ENCODE measurements at regions not wholly inside any gene's neighbourhood (a gene's known extent, or its start where the extent isn't known, plus 50 kb on each side); places are given as distances from the start of the nearest gene placed in this dataset.

DNA sequence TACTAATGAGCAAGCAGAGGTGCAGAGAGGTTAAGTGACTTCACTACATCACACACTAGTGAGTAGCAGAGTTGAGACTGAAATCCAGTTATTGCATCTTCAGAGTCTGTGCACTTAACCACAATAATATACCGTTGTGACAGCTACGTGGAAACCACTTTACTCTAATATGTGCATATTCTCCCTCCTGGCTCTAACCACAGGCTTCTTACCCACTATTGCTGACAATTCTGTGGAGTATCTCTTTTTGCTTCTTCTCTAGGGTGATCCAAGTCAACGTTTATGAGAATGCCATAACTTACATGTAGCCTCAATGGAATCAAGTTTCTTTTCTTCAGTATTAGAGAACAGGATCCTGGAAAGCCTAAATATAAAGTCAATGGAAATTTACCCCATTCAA, 64.2 kb upstream of the MEOX2 start:
- H3K4me3 Mint-ChIP-seq = peak overlapping the region; percentile 73
- peaks cover 61% of the 10 kb centered on the region for H3K4me1 Mint-ChIP-seq (ENCODE audit: low read depth)
- no peaks in the 10 kb centered on the region for H3K9me3 Mint-ChIP-seq
- H3K27me3 Mint-ChIP-seq (ENCODE audit: insufficient read depth) = no peaks in the 10 kb centered on the region
- DNase-seq = no peak
- H3K36me3 Mint-ChIP-seq (ENCODE audit: low read depth) = no peaks in the 10 kb centered on the region
- peak overlapping the region; percentile 70 for H3K27ac Mint-ChIP-seq
- TF ChIP-seq, protein P1, sequence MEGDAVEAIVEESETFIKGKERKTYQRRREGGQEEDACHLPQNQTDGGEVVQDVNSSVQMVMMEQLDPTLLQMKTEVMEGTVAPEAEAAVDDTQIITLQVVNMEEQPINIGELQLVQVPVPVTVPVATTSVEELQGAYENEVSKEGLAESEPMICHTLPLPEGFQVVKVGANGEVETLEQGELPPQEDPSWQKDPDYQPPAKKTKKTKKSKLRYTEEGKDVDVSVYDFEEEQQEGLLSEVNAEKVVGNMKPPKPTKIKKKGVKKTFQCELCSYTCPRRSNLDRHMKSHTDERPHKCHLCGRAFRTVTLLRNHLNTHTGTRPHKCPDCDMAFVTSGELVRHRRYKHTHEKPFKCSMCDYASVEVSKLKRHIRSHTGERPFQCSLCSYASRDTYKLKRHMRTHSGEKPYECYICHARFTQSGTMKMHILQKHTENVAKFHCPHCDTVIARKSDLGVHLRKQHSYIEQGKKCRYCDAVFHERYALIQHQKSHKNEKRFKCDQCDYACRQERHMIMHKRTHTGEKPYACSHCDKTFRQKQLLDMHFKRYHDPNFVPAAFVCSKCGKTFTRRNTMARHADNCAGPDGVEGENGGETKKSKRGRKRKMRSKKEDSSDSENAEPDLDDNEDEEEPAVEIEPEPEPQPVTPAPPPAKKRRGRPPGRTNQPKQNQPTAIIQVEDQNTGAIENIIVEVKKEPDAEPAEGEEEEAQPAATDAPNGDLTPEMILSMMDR (IDR thresholded peaks at IDR 0.05) = no peak

DNA sequence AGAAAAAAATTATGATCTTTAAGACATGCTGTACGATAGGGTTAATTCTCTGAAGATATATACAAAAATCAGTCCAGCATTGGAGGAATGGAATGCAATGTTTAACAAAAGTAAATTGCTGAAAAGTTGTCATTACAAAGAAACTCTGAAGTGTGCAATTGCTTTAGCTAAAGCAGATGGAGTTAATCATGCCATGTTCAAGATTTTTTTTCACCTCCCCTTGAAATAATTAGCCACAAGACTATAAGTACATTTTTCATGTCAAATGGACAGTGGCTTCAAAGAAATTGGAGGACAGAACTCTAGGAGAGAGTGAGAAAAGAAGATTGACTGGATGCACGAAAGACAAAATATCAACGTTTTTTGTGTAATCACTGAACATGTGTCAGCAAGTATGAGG, 63.1 kb upstream of the MEOX2 start:
- no peaks in the 10 kb centered on the region for H3K36me3 Mint-ChIP-seq (ENCODE audit: low read depth)
- peaks cover 50% of the 10 kb centered on the region for H3K4me1 Mint-ChIP-seq (ENCODE audit: low read depth)
- no peaks in the 10 kb centered on the region for H3K27me3 Mint-ChIP-seq (ENCODE audit: insufficient read depth)
- no peak overlapping the region for H3K27ac Mint-ChIP-seq
- TF ChIP-seq, protein P1 (IDR thresholded peaks at IDR 0.05) = no peak
- DNase-seq = no peak
- H3K4me3 Mint-ChIP-seq = no peak overlapping the region
- H3K9me3 Mint-ChIP-seq = no peaks in the 10 kb centered on the region

DNA sequence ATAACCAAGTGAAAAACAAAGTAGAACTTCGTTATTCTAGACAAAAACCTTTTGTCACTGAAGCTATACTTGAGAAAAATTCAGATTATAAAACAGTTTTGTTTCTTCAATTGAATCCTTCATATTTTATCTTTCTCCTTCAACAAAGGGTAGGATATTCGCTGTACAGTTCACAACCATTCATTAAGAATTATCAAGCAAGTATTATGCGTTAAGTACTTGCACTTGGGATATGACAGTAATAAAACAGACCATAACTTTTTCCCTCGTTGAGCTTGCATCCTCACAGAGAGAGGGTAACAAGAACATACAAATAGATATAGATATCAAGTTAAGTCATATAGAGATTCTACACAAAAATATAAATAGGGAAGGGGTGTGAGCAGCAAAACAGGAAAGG, 61.2 kb upstream of the MEOX2 start:
- Mint-ChIP-seq H3K9me3 (no peaks in the 10 kb centered on the region), H3K4me1 (ENCODE audit: low read depth) (peaks cover 38% of the 10 kb centered on the region)

DNA sequence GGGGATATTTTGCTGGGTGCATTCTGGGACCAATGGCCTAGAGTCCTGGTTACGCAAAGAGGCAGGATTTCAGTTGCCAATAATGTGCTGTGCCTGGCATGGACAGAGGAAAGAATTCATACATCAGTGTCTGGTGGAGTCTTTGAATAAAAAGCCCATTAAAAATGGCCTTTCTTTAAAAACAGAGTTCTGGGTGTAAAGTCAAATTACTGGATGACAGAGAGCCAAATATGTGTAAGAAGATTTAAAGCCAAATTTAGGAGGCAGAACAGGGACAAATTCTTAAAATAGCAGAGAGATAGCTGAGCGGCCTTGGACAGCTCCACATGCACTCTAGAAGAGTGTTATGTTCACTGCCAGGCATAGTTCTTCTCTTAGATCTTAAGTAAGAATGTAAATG, 60.8 kb upstream of the MEOX2 start:
- Mint-ChIP-seq H3K4me1 (ENCODE audit: low read depth) (peaks cover 34% of the 10 kb centered on the region), H3K27me3 (ENCODE audit: insufficient read depth) (no peaks in the 10 kb centered on the region), H3K27ac (no peak overlapping the region), H3K36me3 (ENCODE audit: low read depth) (no peaks in the 10 kb centered on the region), H3K9me3 (no peaks in the 10 kb centered on the region), H3K4me3 (no peak overlapping the region)
- TF ChIP-seq, protein P1 (IDR thresholded peaks at IDR 0.05) = no peak
- DNase-seq = no peak

More for the DNA sequence above, 61.2 kb upstream of the MEOX2 start:
- no peaks in the 10 kb centered on the region for H3K27me3 Mint-ChIP-seq (ENCODE audit: insufficient read depth)
- H3K27ac Mint-ChIP-seq = no peak overlapping the region
- H3K36me3 Mint-ChIP-seq (ENCODE audit: low read depth) = no peaks in the 10 kb centered on the region
- no peak overlapping the region for H3K4me3 Mint-ChIP-seq
- DNase-seq = no peak
- TF ChIP-seq, protein P1 (IDR thresholded peaks at IDR 0.05) = no peak

DNA sequence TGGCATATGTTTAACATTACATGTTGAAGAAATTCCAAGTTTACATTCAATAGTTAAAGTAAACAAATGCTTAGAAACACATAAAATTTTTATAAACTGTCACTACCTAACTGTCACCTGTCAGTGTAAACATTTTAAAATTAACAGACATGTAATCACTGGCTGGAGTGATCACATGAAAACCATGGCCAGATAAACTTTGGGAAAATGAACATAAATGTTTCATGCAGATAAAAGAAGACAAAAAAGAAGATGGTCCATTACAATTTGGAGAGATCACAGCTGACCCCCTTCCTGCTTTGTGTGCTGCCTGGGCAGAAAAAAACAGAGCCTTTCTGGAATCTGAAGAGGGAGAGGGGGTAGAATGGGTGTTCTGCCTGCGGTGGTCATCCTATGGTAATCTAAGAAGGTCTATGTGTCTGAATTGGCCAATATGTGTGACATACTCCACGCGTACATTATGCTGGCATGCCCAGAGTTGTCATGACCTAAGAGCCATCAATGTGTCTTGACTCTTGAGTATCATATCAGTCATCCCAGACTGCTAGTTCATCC, 57.5 kb upstream of the MEOX2 start:
- H3K9me3 Mint-ChIP-seq = no peaks in the 10 kb centered on the region
- peaks cover 5% of the 10 kb centered on the region; the same call in 1 of the 2 replicates for H3K4me1 Mint-ChIP-seq (ENCODE audit: low read depth)
- H3K27me3 Mint-ChIP-seq (ENCODE audit: insufficient read depth) = no peaks in the 10 kb centered on the region
- H3K4me3 Mint-ChIP-seq = no peak overlapping the region
- TF ChIP-seq, protein P1 (IDR thresholded peaks at IDR 0.05) = no peak
- H3K36me3 Mint-ChIP-seq (ENCODE audit: low read depth) = no peaks in the 10 kb centered on the region
- no peak for DNase-seq
- H3K27ac Mint-ChIP-seq = no peak overlapping the region

DNA sequence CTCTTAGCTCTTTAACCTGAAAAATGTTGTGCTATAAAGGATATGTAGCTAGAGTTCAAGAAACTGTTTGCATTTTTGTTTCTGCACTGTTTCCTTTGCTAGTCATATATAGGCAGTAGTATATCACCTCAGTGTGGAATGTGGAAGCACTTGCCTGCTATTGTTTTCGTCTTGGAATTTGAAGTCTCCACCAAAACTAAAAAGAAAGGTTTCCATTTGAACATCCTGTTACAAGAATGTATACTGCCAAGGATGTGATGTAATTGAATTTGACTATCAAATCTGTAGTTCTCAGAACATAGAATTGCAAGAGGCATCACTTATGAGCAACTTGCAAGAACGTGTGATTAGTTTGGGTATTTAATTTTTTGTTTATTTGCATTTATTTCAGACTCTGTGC, 51.1 kb upstream of the MEOX2 start:
- no peaks in the 10 kb centered on the region for H3K9me3 Mint-ChIP-seq
- H3K27me3 Mint-ChIP-seq (ENCODE audit: insufficient read depth) = no peaks in the 10 kb centered on the region
- H3K36me3 Mint-ChIP-seq (ENCODE audit: low read depth) = no peaks in the 10 kb centered on the region
- no peaks in the 10 kb centered on the region for H3K4me1 Mint-ChIP-seq (ENCODE audit: low read depth)
- TF ChIP-seq, protein P1 (IDR thresholded peaks at IDR 0.05) = no peak
- H3K27ac Mint-ChIP-seq = no peak overlapping the region
- H3K4me3 Mint-ChIP-seq = no peak overlapping the region
- no peak for DNase-seq

Data from HFFc6 (cell line).